ENCODE measurements at regions not wholly inside any gene's neighbourhood (a gene's known extent, or its start where the extent isn't known, plus 50 kb on each side); places are given as distances from the start of the nearest gene placed in this dataset.

GRCh38 chr10:21238044-21238443 lies 287.4 kb downstream of the SKIDA1 start:
- no peak for TF ChIP-seq CTCF (IDR thresholded peaks at IDR 0.05)
- no peak for TF ChIP-seq ZFX (IDR thresholded peaks at IDR 0.05; ENCODE audit: borderline replicate concordance)
